PC-9 (cell line): ENCODE measurements at regions not wholly inside any gene's neighbourhood (a gene's known extent, or its start where the extent isn't known, plus 50 kb on each side); places are given as distances from the start of the nearest gene placed in this dataset.

ENCODE experiments used
- CTCF ChIP-seq: fragments of 200-600 bp; sonication (generic); conservative IDR thresholded peaks from 2 replicates; pipeline ENCODE4 v1.6.1; 2017; ENCODE audit warnings: mixed run types, antibody characterized with exemption, mild to moderate bottlenecking, moderate library complexity
- EZH2 ChIP-seq: fragments of 200-600 bp; sonication (generic); IDR thresholded peaks from 2 replicates; pipeline ENCODE4 v1.8.0; 2017; ENCODE audit warnings: antibody characterized with exemption, low read depth

GRCh38 chrX:121109986-121110385 lies 62.6 kb downstream of the GLUD2 start:
- TF ChIP-seq EZH2, result no peak
- TF ChIP-seq CTCF, result no peak
